ENCODE measurements at regions not wholly inside any gene's neighbourhood (a gene's known extent, or its start where the extent isn't known, plus 50 kb on each side); places are given as distances from the start of the nearest gene placed in this dataset.

DNA sequence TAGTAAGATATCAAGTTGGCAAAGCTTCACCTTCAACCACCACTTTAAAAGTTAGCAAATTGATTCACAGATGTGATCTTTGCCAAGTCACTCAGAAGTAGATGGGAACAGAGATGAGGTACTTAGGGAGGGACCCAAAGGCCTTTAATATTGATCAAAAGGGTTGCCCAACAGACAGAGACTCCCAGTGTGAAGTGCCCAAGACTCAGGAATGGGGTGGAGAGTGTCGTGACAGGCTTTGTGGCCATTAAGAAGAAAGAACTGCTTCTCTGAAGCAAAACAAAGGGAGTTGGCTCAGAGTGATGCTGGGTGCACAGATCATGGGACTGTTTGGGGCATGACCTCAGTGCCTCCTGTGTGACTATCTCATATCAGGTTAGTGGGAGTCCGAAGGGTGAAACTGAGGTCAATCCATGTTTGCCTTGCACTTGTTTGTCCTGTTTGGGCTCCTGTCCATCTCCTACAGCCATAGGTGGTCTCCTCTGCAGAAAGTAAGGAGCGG lies 132.3 kb downstream of the APIP start:
- TF ChIP-seq EZH2 (IDR thresholded peaks at IDR 0.05; ENCODE audit: low read length, unreplicated experiment) (no peak), EZH2phosphoT487 (IDR thresholded peaks at IDR 0.05; ENCODE audit: borderline replicate concordance, low read length) (no peak)
- TF ChIP-seq, protein P1, sequence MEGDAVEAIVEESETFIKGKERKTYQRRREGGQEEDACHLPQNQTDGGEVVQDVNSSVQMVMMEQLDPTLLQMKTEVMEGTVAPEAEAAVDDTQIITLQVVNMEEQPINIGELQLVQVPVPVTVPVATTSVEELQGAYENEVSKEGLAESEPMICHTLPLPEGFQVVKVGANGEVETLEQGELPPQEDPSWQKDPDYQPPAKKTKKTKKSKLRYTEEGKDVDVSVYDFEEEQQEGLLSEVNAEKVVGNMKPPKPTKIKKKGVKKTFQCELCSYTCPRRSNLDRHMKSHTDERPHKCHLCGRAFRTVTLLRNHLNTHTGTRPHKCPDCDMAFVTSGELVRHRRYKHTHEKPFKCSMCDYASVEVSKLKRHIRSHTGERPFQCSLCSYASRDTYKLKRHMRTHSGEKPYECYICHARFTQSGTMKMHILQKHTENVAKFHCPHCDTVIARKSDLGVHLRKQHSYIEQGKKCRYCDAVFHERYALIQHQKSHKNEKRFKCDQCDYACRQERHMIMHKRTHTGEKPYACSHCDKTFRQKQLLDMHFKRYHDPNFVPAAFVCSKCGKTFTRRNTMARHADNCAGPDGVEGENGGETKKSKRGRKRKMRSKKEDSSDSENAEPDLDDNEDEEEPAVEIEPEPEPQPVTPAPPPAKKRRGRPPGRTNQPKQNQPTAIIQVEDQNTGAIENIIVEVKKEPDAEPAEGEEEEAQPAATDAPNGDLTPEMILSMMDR (conservative IDR thresholded peaks at IDR 0.05; ENCODE audit: low read depth, low read length), result no peak
